Spleen (tissue), 11 donors: ENCODE measurements at regions not wholly inside any gene's neighbourhood (a gene's known extent, or its start where the extent isn't known, plus 50 kb on each side); places are given as distances from the start of the nearest gene placed in this dataset.

Experiments used
- DNase-seq: peaks from one replicate; pipeline ENCODE4 v3.0.0-alpha.2; 2020
- H3K27ac ChIP-seq, 8 donors: fragments of 200-600 bp; sonication (generic) in 7 of 8; 1 replicate in 4 of 8; 2 replicates in 4 of 8; pipeline versions ENCODE4 v1.5.0 to v1.8.0; 2016 to 2021; ENCODE audit warnings: inconsistent platforms in 4 of 8, mild to moderate bottlenecking in 4 of 8, moderate library complexity in 1 of 8
- H3K27me3 ChIP-seq, 7 donors: fragments of 200-600 bp; sonication (generic) in 6 of 7; replicated peaks in 1 of 7; 1 replicate in 4 of 7; 2 replicates in 3 of 7; pipeline versions ENCODE4 v1.5.0 to v1.8.0; 2016 to 2021; ENCODE audit warnings: inconsistent platforms in 3 of 7, mild to moderate bottlenecking in 1 of 7
- H3K36me3 ChIP-seq, 6 donors: fragments of 200-600 bp; sonication (generic) in 5 of 6; 1 replicate in 4 of 6; 2 replicates in 2 of 6; pipeline versions ENCODE4 v1.5.0 to v1.8.0; 2016 to 2021; ENCODE audit warnings: inconsistent platforms in 2 of 6
- H3K4me1 ChIP-seq, 6 donors: fragments of 200-600 bp; sonication (generic) in 5 of 6; 1 replicate in 3 of 6; 2 replicates in 3 of 6; pipeline versions ENCODE4 v1.5.0 to v1.8.0; 2016 to 2021; ENCODE audit warnings: inconsistent platforms in 3 of 6
- H3K4me3 ChIP-seq, 8 donors: fragments of 200-600 bp; sonication (generic) in 7 of 8; 1 replicate in 4 of 8; 2 replicates in 4 of 8; pipeline versions ENCODE4 v1.5.0 to v1.8.0; 2016 to 2021; ENCODE audit warnings: inconsistent platforms in 4 of 8, mild to moderate bottlenecking in 4 of 8, moderate library complexity in 2 of 8
- H3K9me3 ChIP-seq, 8 donors: fragments of 200-600 bp; sonication (generic) in 7 of 8; 1 replicate in 4 of 8; 2 replicates in 4 of 8; pipeline versions ENCODE4 v1.5.0 to v1.8.0; 2016 to 2021; ENCODE audit warnings: inconsistent platforms in 4 of 8
- CTCF ChIP-seq, 11 experiments: fragments of 200-600 bp in 7 of 11; fragments of 450-650 bp in 4 of 11; sonication (generic) in 4 of 11; IDR thresholded peaks in 8 of 11; conservative IDR thresholded peaks in 3 of 11; 1 replicate in 7 of 11; 2 replicates in 4 of 11; pipeline versions ENCODE4 v1.4.0 to v1.8.0; 2016 to 2021; ENCODE audit warnings: antibody characterized with exemption in 11 of 11, inconsistent platforms in 4 of 11, mild to moderate bottlenecking in 1 of 11
- POLR2A ChIP-seq, 3 donors: fragments of 450-650 bp; IDR thresholded peaks; one replicate each; pipeline ENCODE4 v1.5.1; 2017; ENCODE audit warnings: antibody characterized with exemption in 3 of 3, mild to moderate bottlenecking in 1 of 3
- POLR2AphosphoS5 ChIP-seq, 3 donors: sonication (generic); formaldehyde crosslinking; IDR thresholded peaks; one replicate each; pipeline ENCODE4 v1.5.1; 2017; ENCODE audit warnings: antibody characterized with exemption in 3 of 3
- WGBS, 5 donors: extraction: QIAGEN DNeasy Blood & Tissue Kit in 3 of 5; methylation state at CpG; one replicate each; pipeline versions ENCODE4 v1.1.5 to v1.1.7; 2013 to 2018; 5-methylcytosine and 5-hydroxymethylcytosine counted together
- intact Hi-C: fragments of 100-400 bp; cut with DNase I; formaldehyde crosslinking; loops from one replicate; pipeline ENCODE4 v1.15.0; 2023; ENCODE audit warnings: low total_unique reads
- donor health status: healthy with polysubstance abuse.
- donor health status: DM: no; HTN: no; CAD: no; lungs with moderate emphysema.
- donor health status: DM: no; HTN: no; CAD: no.
- donor health status: Bipolar disorder and iron deficiency.
- donor health status: healthy.
- donor health status: DM: no; HTN: no; CAD: no.
- donor health status: DM: yes; HTN: yes; CAD: no.

DNA sequence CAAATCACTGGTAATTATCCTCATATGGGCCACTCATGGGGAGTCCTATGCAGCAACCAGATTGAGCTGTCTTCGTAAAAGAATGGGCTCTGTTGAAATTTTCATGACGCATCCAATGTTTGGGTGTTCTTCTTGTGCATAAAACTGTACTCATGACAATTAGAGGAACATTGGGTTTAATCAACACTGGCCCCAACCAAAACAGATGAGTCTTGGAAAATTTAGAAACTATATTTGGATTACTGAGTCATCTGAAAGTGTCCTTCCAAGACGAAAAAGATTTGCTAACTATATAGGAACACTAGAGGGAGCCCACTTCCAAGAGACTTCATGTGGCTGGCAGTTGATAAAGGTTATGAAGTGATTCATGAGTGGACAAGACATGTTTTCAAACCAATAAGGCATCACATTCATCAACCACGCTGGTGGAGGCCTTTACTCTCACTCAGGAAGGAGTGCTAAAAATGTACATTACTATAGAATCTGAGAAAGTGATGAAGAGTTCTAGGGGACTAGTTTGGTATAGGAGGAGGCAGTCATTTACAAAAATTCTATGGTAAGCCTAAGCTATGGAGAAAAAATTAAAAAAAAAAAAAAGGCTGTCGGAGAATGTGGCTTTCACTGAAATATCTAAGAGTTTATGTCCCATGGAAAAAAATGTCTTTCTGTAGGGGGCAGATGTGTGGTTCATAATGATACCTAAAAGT lies 313.5 kb downstream of the PRDM9 start:
- no peaks in the 10 kb centered on the region for H3K4me1 ChIP-seq
- no peaks in the 10 kb centered on the region for H3K27me3 ChIP-seq
- H3K4me3 ChIP-seq, result no peak overlapping the region
- no peaks in the 10 kb centered on the region for H3K36me3 ChIP-seq
- 51 to 58% (median 53%) methylated on average over 5 of the region's 5 CpGs for WGBS, 5 donors
- no peak for TF ChIP-seq POLR2AphosphoS5 (IDR thresholded peaks at IDR 0.05)
- TF ChIP-seq CTCF (IDR thresholded peaks at IDR 0.05 in 8 of 11, conservative IDR thresholded peaks at IDR 0.05 in 3 of 11), result peak in 1 of 11 experiments; percentile 35
- intact Hi-C loops, result no loop called here
- H3K27ac ChIP-seq, result no peak overlapping the region
- no peak for DNase-seq
- no peaks in the 10 kb centered on the region for H3K9me3 ChIP-seq

- Histone ChIP-seq H3K36me3 (no peaks in the 10 kb centered on the region), H3K9me3 (peaks cover 0 to 3% (median 0%) of the 10 kb centered on the region in 8 donors), H3K27me3 (no peaks in the 10 kb centered on the region), H3K27ac (no peak overlapping the region), H3K4me1 (no peaks in the 10 kb centered on the region), H3K4me3 (no peak overlapping the region)
- WGBS, 5 donors, result 80 to 90% (median 87%) methylated on average over 8 of the region's 8 CpGs
- TF ChIP-seq CTCF (IDR thresholded peaks at IDR 0.05 in 8 of 11, conservative IDR thresholded peaks at IDR 0.05 in 3 of 11), result no peak
- TF ChIP-seq POLR2A (IDR thresholded peaks at IDR 0.05), result no peak
- no peak for TF ChIP-seq POLR2AphosphoS5 (IDR thresholded peaks at IDR 0.05)
- no peak for DNase-seq
- intact Hi-C loops, result no loop called here
Measured at GRCh38 chr5:23823521-23823920, 316.1 kb downstream of the PRDM9 start.

DNA sequence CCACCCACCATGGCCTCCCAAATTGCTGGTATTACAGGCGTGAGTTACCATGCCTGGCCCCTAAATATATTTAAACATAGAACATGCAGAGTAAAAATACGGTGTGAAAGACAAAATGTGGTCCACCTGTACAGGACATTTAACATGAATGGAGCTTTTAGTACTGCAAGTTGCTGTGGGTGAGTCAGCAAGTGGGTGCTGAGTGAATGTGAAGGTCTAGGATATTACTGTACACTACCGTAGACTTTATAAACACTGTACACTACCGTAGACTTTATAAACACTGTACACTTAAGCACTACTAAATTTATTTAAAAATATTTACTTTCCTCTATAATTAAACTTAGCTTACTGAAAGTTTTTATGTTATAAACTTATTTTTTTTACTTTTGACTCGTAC lies 317.8 kb downstream of the PRDM9 start:
- H3K9me3 ChIP-seq, result peaks cover 0 to 3% (median 0%) of the 10 kb centered on the region in 8 donors
- no peaks in the 10 kb centered on the region for H3K27me3 ChIP-seq
- 82 to 93% (median 91%) methylated on average over 5 of the region's 5 CpGs for WGBS, 5 donors
- intact Hi-C loops, result no loop called here
- no peaks in the 10 kb centered on the region for H3K36me3 ChIP-seq
- no peak for DNase-seq
- H3K4me1 ChIP-seq, result no peaks in the 10 kb centered on the region
- TF ChIP-seq CTCF (IDR thresholded peaks at IDR 0.05 in 8 of 11, conservative IDR thresholded peaks at IDR 0.05 in 3 of 11) (no peak), POLR2AphosphoS5 (IDR thresholded peaks at IDR 0.05) (no peak), POLR2A (IDR thresholded peaks at IDR 0.05) (no peak)
- H3K27ac ChIP-seq, result no peak overlapping the region
- H3K4me3 ChIP-seq, result no peak overlapping the region

GRCh38 chr5:23840083-23840482 lies 332.7 kb downstream of the PRDM9 start:
- H3K4me1 ChIP-seq, result no peaks in the 10 kb centered on the region
- no peak for DNase-seq
- no peaks in the 10 kb centered on the region for H3K36me3 ChIP-seq
- no peak overlapping the region for H3K4me3 ChIP-seq
- peaks cover 0 to 26% (median 21%) of the 10 kb centered on the region in 8 donors for H3K9me3 ChIP-seq
- TF ChIP-seq POLR2A (IDR thresholded peaks at IDR 0.05) (no peak), CTCF (IDR thresholded peaks at IDR 0.05 in 8 of 11, conservative IDR thresholded peaks at IDR 0.05 in 3 of 11) (no peak), POLR2AphosphoS5 (IDR thresholded peaks at IDR 0.05) (no peak)
- no peaks in the 10 kb centered on the region for H3K27me3 ChIP-seq
- intact Hi-C loops, result no loop called here
- H3K27ac ChIP-seq, result no peak overlapping the region
